HCT116 (cell line): ENCODE measurements at regions not wholly inside any gene's neighbourhood (a gene's known extent, or its start where the extent isn't known, plus 50 kb on each side); places are given as distances from the start of the nearest gene placed in this dataset.

ENCODE experiments used
- ATAC-seq: fragments of 200-7000 bp; cut with Tn5 transposase; 2 replicates; pipeline ENCODE4 v1.9.1; 2020; ENCODE audit warnings: mild to moderate bottlenecking, moderate library complexity
- BruUV-seq: library from RNA; stranded (reverse); fragments of 400-500 nt; replicated peaks from 2 replicates; lab custom pipeline; 2021; lab: Mats Ljungman, UMichigan
- CTCF ChIA-PET: fragments of 300-600 bp; sonication (Branson Sonifier 250); formaldehyde crosslinking; loops from one replicate; lab custom pipeline; 2021; ENCODE audit warnings: antibody characterized with exemption; lab: Charles Lee
- POLR2A ChIA-PET: fragments of 300-600, 350-600 bp; sonication (Branson Sonifier 250); formaldehyde crosslinking; loops from one replicate; lab custom pipeline; 2021; ENCODE audit warnings: antibody characterized with exemption; lab: Charles Lee
- RAD21 ChIA-PET, 2 experiments: fragments of 300-600 bp; sonication (Branson Sonifier 250); formaldehyde crosslinking; loops; one replicate each; lab custom pipeline; 2023; ENCODE audit warnings: low total read pairs in 2 of 2; ENCODE audit not compliant: uncharacterized antibody in 2 of 2, unreplicated experiment in 2 of 2, low non-redundant PET in 1 of 2; lab: Charles Lee
- DNase-seq: peaks from one replicate; pipeline ENCODE4 v3.0.0-alpha.2; 2010; ENCODE audit warnings: low read depth, low spot score
- H2AFZ ChIP-seq: fragments of 200-600 bp; shearing (Covaris generic), sonication (generic); 2 replicates; pipeline ENCODE4 v1.6.1; 2017; ENCODE audit warnings: low read depth, mixed run types, mixed read lengths, antibody characterized with exemption, low read length; ENCODE audit not compliant: poor library complexity, severe bottlenecking
- H3K27ac ChIP-seq: 2 replicates; pipeline ENCODE4 v1.5.1; 2012; ENCODE audit warnings: low read depth, low read length
- H3K27me3 ChIP-seq: fragments of 200-600 bp; sonication (generic); 2 replicates; pipeline ENCODE4 v1.6.1; 2016; ENCODE audit warnings: mixed run types, low read length, mixed read lengths; ENCODE audit not compliant: insufficient read depth
- H3K36me3 ChIP-seq, 2 experiments: fragments of 200-500 bp in 1 of 2; fragments of 200-600 bp in 1 of 2; sonication (Bioruptor generic) in 1 of 2; sonication (generic) in 1 of 2; 2 replicates each; pipeline versions ENCODE4 v1.5.1 to v1.6.1; 2014 to 2016; ENCODE audit warnings: low read length in 2 of 2, inconsistent platforms in 1 of 2, mixed read lengths in 1 of 2, mixed run types in 1 of 2; ENCODE audit not compliant: insufficient read depth in 2 of 2, control insufficient read depth in 1 of 2
- H3K4me1 ChIP-seq, 2 experiments: fragments of 200-600 bp in 1 of 2; sonication (generic) in 1 of 2; 2 replicates each; pipeline versions ENCODE4 v1.5.1 to v1.6.1; 2012 to 2017; ENCODE audit warnings: low read length in 2 of 2, inconsistent platforms in 1 of 2, mild to moderate bottlenecking in 1 of 2, mixed read lengths in 1 of 2, mixed run types in 1 of 2, moderate library complexity in 1 of 2; ENCODE audit not compliant: insufficient read depth in 2 of 2, control insufficient read depth in 1 of 2
- H3K4me2 ChIP-seq: fragments of 200-600 bp; sonication (generic); 2 replicates; pipeline ENCODE4 v1.6.1; 2017; ENCODE audit warnings: mixed run types, low read length, mixed read lengths
- H3K4me3 ChIP-seq, 2 experiments: fragments of 200-600 bp in 1 of 2; sonication (generic) in 1 of 2; replicated peaks in 1 of 2; 2 replicates each; pipeline ENCODE4 v1.5.1; 2011 to 2016; ENCODE audit warnings: low read length in 2 of 2, control low read depth in 1 of 2, low read depth in 1 of 2, mild to moderate bottlenecking in 1 of 2, mixed read lengths in 1 of 2, mixed run types in 1 of 2
- H3K79me2 ChIP-seq: fragments of 200-600 bp; sonication (generic); 2 replicates; pipeline ENCODE4 v1.6.1; 2017; ENCODE audit warnings: mild to moderate bottlenecking, mixed run types, low read length, moderate library complexity, mixed read lengths; ENCODE audit not compliant: insufficient read depth
- H3K9ac ChIP-seq: fragments of 200-600 bp; sonication (generic); 2 replicates; pipeline ENCODE4 v1.6.1; 2016; ENCODE audit warnings: low read length, mixed read lengths
- H3K9me2 ChIP-seq: fragments of 200-600 bp; sonication (generic), shearing (Covaris generic); 2 replicates; pipeline ENCODE4 v1.6.1; 2017; ENCODE audit warnings: mixed run types, mild to moderate bottlenecking, moderate library complexity; ENCODE audit not compliant: insufficient read depth
- H3K9me3 ChIP-seq, 2 experiments: fragments of 200-500 bp in 1 of 2; fragments of 200-600 bp in 1 of 2; sonication (Bioruptor generic) in 1 of 2; sonication (generic) in 1 of 2; 2 replicates each; pipeline ENCODE4 v1.6.1; 2014 to 2017; ENCODE audit warnings: low read length in 2 of 2, mixed read lengths in 2 of 2, inconsistent platforms in 1 of 2, low read depth in 1 of 2, mild to moderate bottlenecking in 1 of 2, mixed run types in 1 of 2, moderate library complexity in 1 of 2; ENCODE audit not compliant: control insufficient read depth in 1 of 2, insufficient read depth in 1 of 2
- H4K20me1 ChIP-seq: fragments of 200-600 bp; sonication (generic), shearing (Covaris generic); 2 replicates; pipeline ENCODE4 v1.6.1; 2017; ENCODE audit warnings: mixed run types, mild to moderate bottlenecking, moderate library complexity; ENCODE audit not compliant: insufficient read depth
- CBX3 ChIP-seq: IDR thresholded peaks from 2 replicates; pipeline ENCODE4 v1.6.1; 2012; ENCODE audit warnings: low read depth
- EGR1 ChIP-seq: IDR thresholded peaks from 2 replicates; pipeline ENCODE4 v1.6.1; 2012; ENCODE audit warnings: low read depth
- ELF1 ChIP-seq: IDR thresholded peaks from 2 replicates; pipeline ENCODE4 v1.6.1; 2012; ENCODE audit warnings: low read depth, borderline replicate concordance
- EZH2 ChIP-seq: fragments of 200-600 bp; sonication (generic); IDR thresholded peaks from 2 replicates; pipeline ENCODE4 v1.6.1; 2017; ENCODE audit warnings: antibody characterized with exemption, mixed run types
- FOSL1 ChIP-seq: IDR thresholded peaks from 2 replicates; pipeline ENCODE4 v1.6.1; 2012; ENCODE audit warnings: low read depth
- JUND ChIP-seq: IDR thresholded peaks from 2 replicates; pipeline ENCODE4 v1.6.1; 2012
- POLR2A ChIP-seq: IDR thresholded peaks from 2 replicates; pipeline ENCODE4 v1.7.0; 2011; ENCODE audit warnings: borderline replicate concordance; ENCODE audit not compliant: insufficient read depth, insufficient read length; ENCODE audit errors: extremely low read depth
- POLR2AphosphoS5 ChIP-seq: IDR thresholded peaks from 2 replicates; pipeline ENCODE4 v1.6.1; 2011; ENCODE audit warnings: mild to moderate bottlenecking, low read depth, low read length, moderate library complexity
- RAD21 ChIP-seq: IDR thresholded peaks from 2 replicates; pipeline ENCODE4 v1.6.1; 2012; ENCODE audit warnings: low read depth, mild to moderate bottlenecking
- SRF ChIP-seq: IDR thresholded peaks from 2 replicates; pipeline ENCODE4 v1.6.1; 2012; ENCODE audit warnings: low read depth
- TCF7L2 ChIP-seq: IDR thresholded peaks from 2 replicates; pipeline ENCODE4 v1.7.0; 2011; ENCODE audit warnings: borderline replicate concordance, inconsistent platforms; ENCODE audit not compliant: insufficient read depth, insufficient read length; ENCODE audit errors: extremely low read depth
- YY1 ChIP-seq: IDR thresholded peaks from 2 replicates; pipeline ENCODE4 v1.6.1; 2011; ENCODE audit warnings: low read length, low read depth, moderate library complexity, mild to moderate bottlenecking; ENCODE audit not compliant: insufficient replicate concordance; ENCODE audit errors: extremely low read depth
- ZFX ChIP-seq: fragments of 450-650 bp; IDR thresholded peaks from 2 replicates; pipeline ENCODE4 v1.6.1; 2017
- intact Hi-C: fragments of 100-400 bp; cut with micrococcal nuclease; formaldehyde crosslinking; loops from 2 replicates; pipeline ENCODE4 v1.10.0; 2022
- TF ChIP-seq, protein P1 (sequence below): IDR thresholded peaks from 2 replicates; pipeline ENCODE4 v1.6.1; 2011; ENCODE audit warnings: mild to moderate bottlenecking, low read length, moderate library complexity; ENCODE audit not compliant: insufficient replicate concordance; ENCODE audit errors: extremely low read depth
- TF ChIP-seq, protein P2 (sequence below), 3 experiments: fragments of 200-600 bp in 1 of 3; sonication (generic) in 1 of 3; IDR thresholded peaks in 2 of 3; conservative IDR thresholded peaks in 1 of 3; 2 replicates each; pipeline ENCODE4 v1.5.1; 2012 to 2017; ENCODE audit warnings: low read depth in 2 of 3, low read length in 2 of 3, antibody characterized with exemption in 1 of 3, borderline replicate concordance in 1 of 3, control low read depth in 1 of 3, mild to moderate bottlenecking in 1 of 3, mixed read lengths in 1 of 3, mixed run types in 1 of 3, moderate library complexity in 1 of 3; ENCODE audit not compliant: insufficient read depth in 1 of 3
- TF ChIP-seq, protein P3 (sequence below): IDR thresholded peaks from 2 replicates; pipeline ENCODE4 v1.6.1; 2012
- TF ChIP-seq, protein P4 (sequence below): IDR thresholded peaks from 2 replicates; pipeline ENCODE4 v1.6.1; 2012; ENCODE audit warnings: low read depth
- TF ChIP-seq, protein P5 (sequence below): IDR thresholded peaks from 2 replicates; pipeline ENCODE4 v1.6.1; 2012

DNA sequence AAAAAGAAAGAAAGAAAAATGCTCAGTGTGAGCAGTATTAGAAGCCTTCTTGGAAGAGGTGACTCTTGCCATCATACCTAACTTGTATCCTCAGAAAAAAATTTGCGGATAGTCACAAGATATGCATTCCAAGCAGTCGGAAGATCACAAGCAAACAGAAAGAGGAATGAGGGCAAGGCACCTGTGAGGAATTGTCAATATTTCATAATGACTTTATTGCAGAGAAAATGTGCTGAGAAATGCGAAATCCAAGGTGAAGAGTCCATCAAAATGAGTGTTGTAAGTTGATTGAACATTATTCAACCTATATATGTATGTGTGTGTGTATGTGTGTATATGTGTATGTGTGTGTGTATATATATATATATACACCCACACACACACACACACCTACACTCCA is 1624.7 kb upstream of the LRRTM3 start (continued):
- TF ChIP-seq, protein P1, sequence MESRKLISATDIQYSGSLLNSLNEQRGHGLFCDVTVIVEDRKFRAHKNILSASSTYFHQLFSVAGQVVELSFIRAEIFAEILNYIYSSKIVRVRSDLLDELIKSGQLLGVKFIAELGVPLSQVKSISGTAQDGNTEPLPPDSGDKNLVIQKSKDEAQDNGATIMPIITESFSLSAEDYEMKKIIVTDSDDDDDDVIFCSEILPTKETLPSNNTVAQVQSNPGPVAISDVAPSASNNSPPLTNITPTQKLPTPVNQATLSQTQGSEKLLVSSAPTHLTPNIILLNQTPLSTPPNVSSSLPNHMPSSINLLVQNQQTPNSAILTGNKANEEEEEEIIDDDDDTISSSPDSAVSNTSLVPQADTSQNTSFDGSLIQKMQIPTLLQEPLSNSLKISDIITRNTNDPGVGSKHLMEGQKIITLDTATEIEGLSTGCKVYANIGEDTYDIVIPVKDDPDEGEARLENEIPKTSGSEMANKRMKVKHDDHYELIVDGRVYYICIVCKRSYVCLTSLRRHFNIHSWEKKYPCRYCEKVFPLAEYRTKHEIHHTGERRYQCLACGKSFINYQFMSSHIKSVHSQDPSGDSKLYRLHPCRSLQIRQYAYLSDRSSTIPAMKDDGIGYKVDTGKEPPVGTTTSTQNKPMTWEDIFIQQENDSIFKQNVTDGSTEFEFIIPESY: no peak
- TF ChIP-seq POLR2AphosphoS5: no peak
- TF ChIP-seq, protein P2, sequence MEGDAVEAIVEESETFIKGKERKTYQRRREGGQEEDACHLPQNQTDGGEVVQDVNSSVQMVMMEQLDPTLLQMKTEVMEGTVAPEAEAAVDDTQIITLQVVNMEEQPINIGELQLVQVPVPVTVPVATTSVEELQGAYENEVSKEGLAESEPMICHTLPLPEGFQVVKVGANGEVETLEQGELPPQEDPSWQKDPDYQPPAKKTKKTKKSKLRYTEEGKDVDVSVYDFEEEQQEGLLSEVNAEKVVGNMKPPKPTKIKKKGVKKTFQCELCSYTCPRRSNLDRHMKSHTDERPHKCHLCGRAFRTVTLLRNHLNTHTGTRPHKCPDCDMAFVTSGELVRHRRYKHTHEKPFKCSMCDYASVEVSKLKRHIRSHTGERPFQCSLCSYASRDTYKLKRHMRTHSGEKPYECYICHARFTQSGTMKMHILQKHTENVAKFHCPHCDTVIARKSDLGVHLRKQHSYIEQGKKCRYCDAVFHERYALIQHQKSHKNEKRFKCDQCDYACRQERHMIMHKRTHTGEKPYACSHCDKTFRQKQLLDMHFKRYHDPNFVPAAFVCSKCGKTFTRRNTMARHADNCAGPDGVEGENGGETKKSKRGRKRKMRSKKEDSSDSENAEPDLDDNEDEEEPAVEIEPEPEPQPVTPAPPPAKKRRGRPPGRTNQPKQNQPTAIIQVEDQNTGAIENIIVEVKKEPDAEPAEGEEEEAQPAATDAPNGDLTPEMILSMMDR (IDR thresholded peaks at IDR 0.05 in 2 of 3, conservative IDR thresholded peaks at IDR 0.05 in 1 of 3; ENCODE audit: borderline replicate concordance in 1 of 3, insufficient read depth in 1 of 3, low read depth in 2 of 3, low read length in 2 of 3): no peak
- TF ChIP-seq EGR1: no peak
- TF ChIP-seq ELF1: no peak
- no peak for TF ChIP-seq JUND
- TF ChIP-seq, protein P3, sequence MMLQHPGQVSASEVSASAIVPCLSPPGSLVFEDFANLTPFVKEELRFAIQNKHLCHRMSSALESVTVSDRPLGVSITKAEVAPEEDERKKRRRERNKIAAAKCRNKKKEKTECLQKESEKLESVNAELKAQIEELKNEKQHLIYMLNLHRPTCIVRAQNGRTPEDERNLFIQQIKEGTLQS: no peak
- no peak for TF ChIP-seq POLR2A
- no peak for TF ChIP-seq RAD21

DNA sequence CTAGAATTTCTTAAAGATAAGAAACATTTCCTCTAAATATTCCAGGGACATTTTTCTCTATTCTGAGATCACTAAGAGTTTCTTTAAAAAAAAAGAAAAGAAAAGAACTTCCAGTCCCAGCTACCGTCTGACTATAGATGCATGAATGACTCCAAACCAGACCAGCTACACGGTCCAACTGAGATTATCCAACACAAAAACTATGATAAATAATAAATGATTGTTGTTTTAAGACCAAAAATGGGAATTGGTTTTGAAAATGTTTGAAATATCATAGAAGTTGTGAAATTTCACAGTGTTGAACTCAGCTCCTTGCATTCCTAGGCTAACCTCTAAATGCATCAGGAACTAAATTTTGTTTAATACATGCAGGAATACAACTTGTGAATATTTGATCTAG is 1619.6 kb upstream of the LRRTM3 start:
- Histone ChIP-seq H3K27ac (no peak overlapping the region), H3K36me3 (no peaks in the 10 kb centered on the region), H3K27me3 (no peaks in the 10 kb centered on the region), H3K9ac (no peak overlapping the region), H3K9me3 (no peaks in the 10 kb centered on the region), H3K79me2 (no peaks in the 10 kb centered on the region), H3K4me1 (no peaks in the 10 kb centered on the region), H3K4me3 (no peak overlapping the region), H4K20me1 (no peaks in the 10 kb centered on the region), H3K9me2 (no peaks in the 10 kb centered on the region; the same call in 1 of the 2 replicates), H2AFZ (no peak overlapping the region), H3K4me2 (no peak overlapping the region)
- no TSS peak for BruUV-seq
- DNase-seq (no peak), ATAC-seq (no peak)
- intact Hi-C loops: no loop called here
- ChIA-PET POLR2A (no interaction called here), CTCF (no interaction called here), RAD21 (no interaction called here)
- TF ChIP-seq CBX3 (no peak), EZH2 (no peak), POLR2A (no peak), SRF (no peak), TCF7L2 (no peak), ZFX (no peak), POLR2AphosphoS5 (no peak), YY1 (no peak), JUND (no peak), FOSL1 (no peak), ELF1 (no peak), RAD21 (no peak)
- TF ChIP-seq, protein P3: no peak
- TF ChIP-seq, protein P4, sequence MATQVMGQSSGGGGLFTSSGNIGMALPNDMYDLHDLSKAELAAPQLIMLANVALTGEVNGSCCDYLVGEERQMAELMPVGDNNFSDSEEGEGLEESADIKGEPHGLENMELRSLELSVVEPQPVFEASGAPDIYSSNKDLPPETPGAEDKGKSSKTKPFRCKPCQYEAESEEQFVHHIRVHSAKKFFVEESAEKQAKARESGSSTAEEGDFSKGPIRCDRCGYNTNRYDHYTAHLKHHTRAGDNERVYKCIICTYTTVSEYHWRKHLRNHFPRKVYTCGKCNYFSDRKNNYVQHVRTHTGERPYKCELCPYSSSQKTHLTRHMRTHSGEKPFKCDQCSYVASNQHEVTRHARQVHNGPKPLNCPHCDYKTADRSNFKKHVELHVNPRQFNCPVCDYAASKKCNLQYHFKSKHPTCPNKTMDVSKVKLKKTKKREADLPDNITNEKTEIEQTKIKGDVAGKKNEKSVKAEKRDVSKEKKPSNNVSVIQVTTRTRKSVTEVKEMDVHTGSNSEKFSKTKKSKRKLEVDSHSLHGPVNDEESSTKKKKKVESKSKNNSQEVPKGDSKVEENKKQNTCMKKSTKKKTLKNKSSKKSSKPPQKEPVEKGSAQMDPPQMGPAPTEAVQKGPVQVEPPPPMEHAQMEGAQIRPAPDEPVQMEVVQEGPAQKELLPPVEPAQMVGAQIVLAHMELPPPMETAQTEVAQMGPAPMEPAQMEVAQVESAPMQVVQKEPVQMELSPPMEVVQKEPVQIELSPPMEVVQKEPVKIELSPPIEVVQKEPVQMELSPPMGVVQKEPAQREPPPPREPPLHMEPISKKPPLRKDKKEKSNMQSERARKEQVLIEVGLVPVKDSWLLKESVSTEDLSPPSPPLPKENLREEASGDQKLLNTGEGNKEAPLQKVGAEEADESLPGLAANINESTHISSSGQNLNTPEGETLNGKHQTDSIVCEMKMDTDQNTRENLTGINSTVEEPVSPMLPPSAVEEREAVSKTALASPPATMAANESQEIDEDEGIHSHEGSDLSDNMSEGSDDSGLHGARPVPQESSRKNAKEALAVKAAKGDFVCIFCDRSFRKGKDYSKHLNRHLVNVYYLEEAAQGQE: no peak
- TF ChIP-seq, protein P5, sequence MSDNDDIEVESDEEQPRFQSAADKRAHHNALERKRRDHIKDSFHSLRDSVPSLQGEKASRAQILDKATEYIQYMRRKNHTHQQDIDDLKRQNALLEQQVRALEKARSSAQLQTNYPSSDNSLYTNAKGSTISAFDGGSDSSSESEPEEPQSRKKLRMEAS: no peak
